WTC11 (cell line): ENCODE measurements at regions not wholly inside any gene's neighbourhood (a gene's known extent, or its start where the extent isn't known, plus 50 kb on each side); places are given as distances from the start of the nearest gene placed in this dataset.

Experiments
- ATF6 ChIP-seq: sonication (generic); formaldehyde crosslinking; IDR thresholded peaks from 2 replicates; pipeline ENCODE4 v1.8.1; 2023; ENCODE audit warnings: mild to moderate bottlenecking, missing genetic modification reagents
- ESRRA ChIP-seq: sonication (generic); formaldehyde crosslinking; IDR thresholded peaks from 2 replicates; pipeline ENCODE4 v1.8.1; 2022; ENCODE audit warnings: mild to moderate bottlenecking, missing genetic modification reagents, borderline replicate concordance
- GRHL2 ChIP-seq: fragments of 250-450 bp; sonication (Bioruptor Pico); IDR thresholded peaks from 2 replicates; pipeline ENCODE4 v1.8.0; 2022; ENCODE audit warnings: mild to moderate bottlenecking, moderate library complexity; ENCODE audit not compliant: insufficient replicate concordance, severe bottlenecking
- IRF1 ChIP-seq: sonication (generic); formaldehyde crosslinking; IDR thresholded peaks from 2 replicates; pipeline ENCODE4 v1.8.0; 2023; ENCODE audit warnings: missing genetic modification reagents
- IRF2 ChIP-seq: sonication (generic); formaldehyde crosslinking; IDR thresholded peaks from 2 replicates; pipeline ENCODE4 v1.8.0; 2022; ENCODE audit warnings: low read depth, missing genetic modification reagents, borderline replicate concordance
- MXD4 ChIP-seq: fragments of 250-450 bp; sonication (Bioruptor Pico); IDR thresholded peaks from 2 replicates; pipeline ENCODE4 v1.8.0; 2021; ENCODE audit warnings: mild to moderate bottlenecking, moderate library complexity, borderline replicate concordance
- MYBL2 ChIP-seq: sonication (generic); formaldehyde crosslinking; IDR thresholded peaks from 2 replicates; pipeline ENCODE4 v1.8.1; 2023; ENCODE audit warnings: mild to moderate bottlenecking, moderate library complexity, missing genetic modification reagents
- NFATC4 ChIP-seq: fragments of 250-450 bp; sonication (Bioruptor Pico); IDR thresholded peaks from 2 replicates; pipeline ENCODE4 v1.9.0; 2021; ENCODE audit warnings: mild to moderate bottlenecking
- OVOL2 ChIP-seq: fragments of 250-450 bp; sonication (Bioruptor Pico); IDR thresholded peaks from 2 replicates; pipeline ENCODE4 v1.9.0; 2021; ENCODE audit warnings: mild to moderate bottlenecking, borderline replicate concordance
- PRDM15 ChIP-seq: sonication (generic); formaldehyde crosslinking; IDR thresholded peaks from 2 replicates; pipeline ENCODE4 v1.8.0; 2022; ENCODE audit warnings: missing genetic modification reagents
- SP1 ChIP-seq: sonication (generic); formaldehyde crosslinking; conservative IDR thresholded peaks from 2 replicates; pipeline ENCODE4 v1.8.1; 2022; ENCODE audit warnings: missing genetic modification reagents
- STAT6 ChIP-seq: sonication (generic); formaldehyde crosslinking; conservative IDR thresholded peaks from 2 replicates; pipeline ENCODE4 v1.8.1; 2023; ENCODE audit warnings: mild to moderate bottlenecking, low read depth, missing genetic modification reagents, moderate library complexity
- TEAD1 ChIP-seq: sonication (generic); formaldehyde crosslinking; IDR thresholded peaks from 2 replicates; pipeline ENCODE4 v1.8.0; 2022; ENCODE audit warnings: mild to moderate bottlenecking, missing genetic modification reagents
- TP53 ChIP-seq: sonication (generic); formaldehyde crosslinking; IDR thresholded peaks from 2 replicates; pipeline ENCODE4 v1.8.1; 2023; ENCODE audit warnings: mild to moderate bottlenecking, missing genetic modification reagents
- ZNF121 ChIP-seq: sonication (generic); formaldehyde crosslinking; IDR thresholded peaks from 2 replicates; pipeline ENCODE4 v1.8.0; 2023; ENCODE audit warnings: missing genetic modification reagents
- ZNF138 ChIP-seq: sonication (generic); formaldehyde crosslinking; conservative IDR thresholded peaks from 2 replicates; pipeline ENCODE4 v1.8.1; 2022; ENCODE audit warnings: mild to moderate bottlenecking, moderate library complexity, missing genetic modification reagents
- ZNF416 ChIP-seq: fragments of 250-450 bp; sonication (Bioruptor Pico); IDR thresholded peaks from 2 replicates; pipeline ENCODE4 v1.9.0; 2021; ENCODE audit warnings: mild to moderate bottlenecking, inconsistent platforms
- ZNF425 ChIP-seq: fragments of 250-450 bp; sonication (Bioruptor Pico); conservative IDR thresholded peaks from 2 replicates; pipeline ENCODE4 v1.9.0; 2021; ENCODE audit warnings: mild to moderate bottlenecking
- ZNF512 ChIP-seq: sonication (generic); formaldehyde crosslinking; IDR thresholded peaks from 2 replicates; pipeline ENCODE4 v1.8.1; 2022; ENCODE audit warnings: missing genetic modification reagents, borderline replicate concordance
- ZNF671 ChIP-seq: fragments of 250-450 bp; sonication (Bioruptor Pico); IDR thresholded peaks from 2 replicates; pipeline ENCODE4 v1.8.0; 2021; ENCODE audit warnings: mild to moderate bottlenecking
- TF ChIP-seq, protein P1 (sequence below): fragments of 200-600 bp; IDR thresholded peaks from 2 replicates; pipeline ENCODE4 v1.8.0; 2022; ENCODE audit warnings: antibody characterized with exemption
- TF ChIP-seq, protein P2 (sequence below): sonication (generic); formaldehyde crosslinking; IDR thresholded peaks from 2 replicates; pipeline ENCODE4 v1.8.1; 2022; ENCODE audit warnings: mild to moderate bottlenecking, missing genetic modification reagents, moderate library complexity, borderline replicate concordance

- no peak for TF ChIP-seq ATF6
- TF ChIP-seq ZNF512 (CRISPR knock-in tag), result 0 out of 2 replicates have a peak, but pooled peaks have one; percentile 44
- TF ChIP-seq ESRRA, result 0 out of 2 replicates have a peak, but pooled peaks have one; percentile 33
- no peak for TF ChIP-seq IRF2 (CRISPR knock-in tag)
- TF ChIP-seq, protein P1, sequence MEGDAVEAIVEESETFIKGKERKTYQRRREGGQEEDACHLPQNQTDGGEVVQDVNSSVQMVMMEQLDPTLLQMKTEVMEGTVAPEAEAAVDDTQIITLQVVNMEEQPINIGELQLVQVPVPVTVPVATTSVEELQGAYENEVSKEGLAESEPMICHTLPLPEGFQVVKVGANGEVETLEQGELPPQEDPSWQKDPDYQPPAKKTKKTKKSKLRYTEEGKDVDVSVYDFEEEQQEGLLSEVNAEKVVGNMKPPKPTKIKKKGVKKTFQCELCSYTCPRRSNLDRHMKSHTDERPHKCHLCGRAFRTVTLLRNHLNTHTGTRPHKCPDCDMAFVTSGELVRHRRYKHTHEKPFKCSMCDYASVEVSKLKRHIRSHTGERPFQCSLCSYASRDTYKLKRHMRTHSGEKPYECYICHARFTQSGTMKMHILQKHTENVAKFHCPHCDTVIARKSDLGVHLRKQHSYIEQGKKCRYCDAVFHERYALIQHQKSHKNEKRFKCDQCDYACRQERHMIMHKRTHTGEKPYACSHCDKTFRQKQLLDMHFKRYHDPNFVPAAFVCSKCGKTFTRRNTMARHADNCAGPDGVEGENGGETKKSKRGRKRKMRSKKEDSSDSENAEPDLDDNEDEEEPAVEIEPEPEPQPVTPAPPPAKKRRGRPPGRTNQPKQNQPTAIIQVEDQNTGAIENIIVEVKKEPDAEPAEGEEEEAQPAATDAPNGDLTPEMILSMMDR, result no peak
- TF ChIP-seq IRF1 (CRISPR knock-in tag), result no peak
- TF ChIP-seq ZNF416 (CRISPR knock-in tag), result peak; percentile 65
- TF ChIP-seq ZNF138, result peak; percentile 43; the same call in 1 of the 2 replicates
- TF ChIP-seq SP1 (CRISPR knock-in tag), result peak; percentile 34; the same call in 1 of the 2 replicates
- TF ChIP-seq PRDM15 (CRISPR knock-in tag), result no peak
- TF ChIP-seq, protein P2, sequence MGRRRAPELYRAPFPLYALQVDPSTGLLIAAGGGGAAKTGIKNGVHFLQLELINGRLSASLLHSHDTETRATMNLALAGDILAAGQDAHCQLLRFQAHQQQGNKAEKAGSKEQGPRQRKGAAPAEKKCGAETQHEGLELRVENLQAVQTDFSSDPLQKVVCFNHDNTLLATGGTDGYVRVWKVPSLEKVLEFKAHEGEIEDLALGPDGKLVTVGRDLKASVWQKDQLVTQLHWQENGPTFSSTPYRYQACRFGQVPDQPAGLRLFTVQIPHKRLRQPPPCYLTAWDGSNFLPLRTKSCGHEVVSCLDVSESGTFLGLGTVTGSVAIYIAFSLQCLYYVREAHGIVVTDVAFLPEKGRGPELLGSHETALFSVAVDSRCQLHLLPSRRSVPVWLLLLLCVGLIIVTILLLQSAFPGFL, result no peak
- peak; percentile 92 for TF ChIP-seq ZNF425 (CRISPR knock-in tag)
- TF ChIP-seq TEAD1, result 0 out of 2 replicates have a peak, but pooled peaks have one; percentile 17
- no peak for TF ChIP-seq MXD4 (CRISPR knock-in tag)
- no peak for TF ChIP-seq GRHL2 (CRISPR knock-in tag)
- TF ChIP-seq NFATC4 (CRISPR knock-in tag), result peak; percentile 91
- TF ChIP-seq STAT6 (CRISPR knock-in tag), result no peak
- no peak; the same call in none of the 2 replicates for TF ChIP-seq MYBL2 (CRISPR knock-in tag)
- TF ChIP-seq OVOL2, result no peak
- TF ChIP-seq ZNF671 (CRISPR knock-in tag), result peak; percentile 97
- TF ChIP-seq ZNF121 (CRISPR knock-in tag), result no peak
- no peak for TF ChIP-seq TP53 (CRISPR knock-in tag)
Measured at GRCh38 chr2:67340133-67341011, 56.8 kb upstream of the ETAA1 start (continued).
